ENCODE measurements at regions not wholly inside any gene's neighbourhood (a gene's known extent, or its start where the extent isn't known, plus 50 kb on each side); places are given as distances from the start of the nearest gene placed in this dataset.
"Not testable (repeated sequence)": the region's sequence is repeated elsewhere in the genome, so short reads cannot be mapped to it uniquely, and the experiment has no call there.

GRCh38 chr4:137370206-137370633 lies 162.1 kb downstream of the PCDH18 start:
- Histone ChIP-seq H3K4me1 (ENCODE audit: control insufficient read depth, insufficient read depth, low read length) (peaks cover 6% of the 10 kb centered on the region), H3K27ac (ENCODE audit: low read length) (no peak overlapping the region), H3K27me3 (ENCODE audit: control insufficient read depth in 1 of 2, insufficient read depth in 2 of 2, low read length in 2 of 2) (no peaks in the 10 kb centered on the region), H3K36me3 (ENCODE audit: control insufficient read depth in 2 of 2, insufficient read depth in 2 of 2, low read length in 2 of 2) (no peaks in the 10 kb centered on the region), H3K9me3 (ENCODE audit: control insufficient read depth in 2 of 2, low read length in 2 of 2) (no peaks in the 10 kb centered on the region), H3K4me3 (ENCODE audit: low read length in 2 of 2) (no peak overlapping the region), H3K9ac (ENCODE audit: low read length in 2 of 2) (no peak overlapping the region)

DNA sequence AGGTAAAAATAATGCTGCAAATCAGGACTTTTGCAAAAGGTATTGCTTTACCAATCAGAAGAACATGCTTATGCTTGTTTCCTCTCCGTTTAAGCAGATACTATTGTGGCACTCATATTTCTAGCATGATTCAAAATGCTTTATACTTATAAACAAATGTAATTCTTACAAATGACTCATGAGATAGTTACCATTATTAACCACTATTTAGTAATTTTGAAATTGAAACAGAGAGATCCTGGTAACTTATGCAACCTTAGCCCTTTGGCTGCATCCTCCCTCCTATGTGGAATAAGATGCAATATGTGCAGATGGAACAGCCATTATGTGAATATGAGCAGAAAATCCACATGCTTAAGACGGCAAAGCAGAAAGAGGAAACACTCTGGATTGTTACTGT lies 164.7 kb downstream of the PCDH18 start:
- no peak overlapping the region for H3K27ac ChIP-seq (ENCODE audit: low read length)
- H3K9ac ChIP-seq (ENCODE audit: low read length in 2 of 2): no peak overlapping the region
- no peaks in the 10 kb centered on the region for H3K9me3 ChIP-seq (ENCODE audit: control insufficient read depth in 2 of 2, low read length in 2 of 2)
- no peaks in the 10 kb centered on the region for H3K27me3 ChIP-seq (ENCODE audit: control insufficient read depth in 1 of 2, insufficient read depth in 2 of 2, low read length in 2 of 2)
- no peak overlapping the region for H3K4me3 ChIP-seq (ENCODE audit: low read length in 2 of 2)
- peaks cover 6% of the 10 kb centered on the region for H3K4me1 ChIP-seq (ENCODE audit: control insufficient read depth, insufficient read depth, low read length)
- no peaks in the 10 kb centered on the region for H3K36me3 ChIP-seq (ENCODE audit: control insufficient read depth in 2 of 2, insufficient read depth in 2 of 2, low read length in 2 of 2)

- no peaks in the 10 kb centered on the region for H3K27me3 ChIP-seq (ENCODE audit: control insufficient read depth in 1 of 2, insufficient read depth in 2 of 2, low read length in 2 of 2)
Measured at GRCh38 chr4:137363496-137363895, 168.8 kb downstream of the PCDH18 start.

DNA sequence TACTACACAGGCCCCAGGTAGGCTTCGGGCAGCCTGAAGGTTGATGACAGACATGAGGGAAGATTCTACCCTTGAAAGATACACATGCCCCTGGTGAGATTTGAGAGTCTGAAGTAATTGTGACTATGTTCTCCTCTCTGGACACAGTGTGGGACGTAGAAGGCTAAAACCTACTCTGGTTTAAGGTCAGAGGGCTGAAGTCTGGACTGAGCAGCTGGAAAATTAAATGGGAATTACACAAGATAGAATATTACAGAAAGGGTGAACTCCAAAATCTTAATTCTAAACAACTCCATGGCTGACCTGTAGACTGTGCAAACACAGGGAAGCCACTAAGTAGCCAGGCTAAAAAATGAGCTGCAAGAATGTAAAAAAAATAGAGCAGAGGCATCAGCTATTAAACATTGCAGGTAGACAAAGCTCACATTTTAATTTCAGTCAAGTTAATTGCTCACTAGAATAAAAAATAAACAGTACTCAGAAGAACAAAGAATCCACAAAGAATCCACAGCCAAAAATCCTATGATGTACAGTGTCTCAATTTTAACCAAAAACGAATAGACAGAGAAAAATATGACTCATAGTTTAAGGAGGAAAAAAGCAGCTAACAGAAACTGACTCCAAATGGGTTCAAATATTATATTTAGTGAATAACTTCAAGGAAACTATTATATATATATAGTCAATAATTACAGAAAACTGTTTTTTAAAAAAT lies 170.4 kb downstream of the PCDH18 start:
- no peaks in the 10 kb centered on the region for H3K9me3 ChIP-seq (ENCODE audit: control insufficient read depth in 2 of 2, low read length in 2 of 2)
- H3K4me3 ChIP-seq (ENCODE audit: low read length in 2 of 2): no peak overlapping the region
- no peak overlapping the region for H3K27ac ChIP-seq (ENCODE audit: low read length)
- no peaks in the 10 kb centered on the region for H3K36me3 ChIP-seq (ENCODE audit: control insufficient read depth in 2 of 2, insufficient read depth in 2 of 2, low read length in 2 of 2)
- no peak overlapping the region for H3K9ac ChIP-seq (ENCODE audit: low read length in 2 of 2)
- no peaks in the 10 kb centered on the region for H3K27me3 ChIP-seq (ENCODE audit: control insufficient read depth in 1 of 2, insufficient read depth in 2 of 2, low read length in 2 of 2)
- no peaks in the 10 kb centered on the region for H3K4me1 ChIP-seq (ENCODE audit: control insufficient read depth, insufficient read depth, low read length)

More at GRCh38 chr4:137363496-137363895, 168.8 kb downstream of the PCDH18 start:
- no peaks in the 10 kb centered on the region for H3K9me3 ChIP-seq (ENCODE audit: control insufficient read depth in 2 of 2, low read length in 2 of 2)
- H3K36me3 ChIP-seq (ENCODE audit: control insufficient read depth in 2 of 2, insufficient read depth in 2 of 2, low read length in 2 of 2): no peaks in the 10 kb centered on the region
- peaks cover 3% of the 10 kb centered on the region for H3K4me1 ChIP-seq (ENCODE audit: control insufficient read depth, insufficient read depth, low read length)
- no peak overlapping the region for H3K9ac ChIP-seq (ENCODE audit: low read length in 2 of 2)
- H3K4me3 ChIP-seq (ENCODE audit: low read length in 2 of 2): no peak overlapping the region
- H3K27ac ChIP-seq (ENCODE audit: low read length): no peak overlapping the region

DNA sequence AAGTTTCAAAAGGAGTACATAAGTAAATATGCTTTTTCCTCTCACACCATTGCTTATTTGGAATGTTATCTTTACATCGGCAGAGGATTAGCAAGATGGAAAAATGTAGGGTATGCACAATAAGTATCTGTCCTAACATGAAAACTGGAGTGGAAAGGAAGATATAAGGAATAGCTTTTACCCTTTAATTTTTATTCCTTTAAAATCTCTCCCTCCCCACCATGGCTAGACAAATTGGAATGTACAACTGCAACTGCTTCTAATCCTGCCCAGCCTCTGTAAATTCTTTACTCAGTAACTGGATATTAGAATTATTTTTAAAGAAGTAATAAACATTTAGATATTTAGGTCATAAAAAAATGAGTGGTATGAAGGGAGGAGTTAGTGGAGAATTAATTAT lies 171.5 kb downstream of the PCDH18 start:
- H3K4me3 ChIP-seq (ENCODE audit: low read length in 2 of 2): no peak overlapping the region
- H3K9me3 ChIP-seq (ENCODE audit: control insufficient read depth in 2 of 2, low read length in 2 of 2): no peaks in the 10 kb centered on the region
- no peaks in the 10 kb centered on the region for H3K36me3 ChIP-seq (ENCODE audit: control insufficient read depth in 2 of 2, insufficient read depth in 2 of 2, low read length in 2 of 2)
- H3K4me1 ChIP-seq (ENCODE audit: control insufficient read depth, insufficient read depth, low read length): no peaks in the 10 kb centered on the region
- H3K27me3 ChIP-seq (ENCODE audit: control insufficient read depth in 1 of 2, insufficient read depth in 2 of 2, low read length in 2 of 2): no peaks in the 10 kb centered on the region
- no peak overlapping the region for H3K9ac ChIP-seq (ENCODE audit: low read length in 2 of 2)
- no peak overlapping the region for H3K27ac ChIP-seq (ENCODE audit: low read length)

DNA sequence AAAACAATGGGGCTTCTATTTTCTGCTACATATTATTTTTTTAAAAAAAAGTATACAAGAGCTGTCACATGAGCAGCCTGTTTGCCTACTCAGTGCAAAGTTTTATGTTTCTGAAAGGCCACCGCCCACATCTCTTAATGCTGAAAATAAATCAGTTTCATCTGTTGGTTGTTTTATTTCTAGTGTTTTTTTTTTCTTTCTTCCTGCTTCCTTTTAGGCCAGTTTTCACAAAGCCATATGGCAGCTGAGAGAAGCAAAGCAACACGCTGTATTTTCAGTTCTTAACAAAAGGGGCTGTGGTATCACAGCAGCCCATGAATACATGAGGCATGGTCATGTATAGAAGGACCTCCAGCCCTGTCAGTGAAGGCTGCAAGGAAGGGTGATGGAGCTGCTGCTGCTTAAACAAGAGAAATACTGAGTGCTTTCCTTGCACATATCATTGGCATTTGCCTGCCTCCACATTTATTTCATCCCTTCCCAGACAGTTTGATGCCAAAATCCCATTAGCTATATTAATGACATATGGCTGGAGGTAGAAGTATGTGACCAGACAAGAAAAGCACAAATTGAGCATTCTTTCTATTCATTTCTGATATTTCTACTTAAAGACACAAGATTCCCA lies 172.5 kb downstream of the PCDH18 start:
- Histone ChIP-seq H3K4me3 (ENCODE audit: low read length in 2 of 2) (no peak overlapping the region), H3K27me3 (ENCODE audit: control insufficient read depth in 1 of 2, insufficient read depth in 2 of 2, low read length in 2 of 2) (no peaks in the 10 kb centered on the region), H3K27ac (ENCODE audit: low read length) (no peak overlapping the region), H3K36me3 (ENCODE audit: control insufficient read depth in 2 of 2, insufficient read depth in 2 of 2, low read length in 2 of 2) (no peaks in the 10 kb centered on the region), H3K9me3 (ENCODE audit: control insufficient read depth in 2 of 2, low read length in 2 of 2) (no peaks in the 10 kb centered on the region), H3K4me1 (ENCODE audit: control insufficient read depth, insufficient read depth, low read length) (no peaks in the 10 kb centered on the region), H3K9ac (ENCODE audit: low read length in 2 of 2) (no peak overlapping the region)

DNA sequence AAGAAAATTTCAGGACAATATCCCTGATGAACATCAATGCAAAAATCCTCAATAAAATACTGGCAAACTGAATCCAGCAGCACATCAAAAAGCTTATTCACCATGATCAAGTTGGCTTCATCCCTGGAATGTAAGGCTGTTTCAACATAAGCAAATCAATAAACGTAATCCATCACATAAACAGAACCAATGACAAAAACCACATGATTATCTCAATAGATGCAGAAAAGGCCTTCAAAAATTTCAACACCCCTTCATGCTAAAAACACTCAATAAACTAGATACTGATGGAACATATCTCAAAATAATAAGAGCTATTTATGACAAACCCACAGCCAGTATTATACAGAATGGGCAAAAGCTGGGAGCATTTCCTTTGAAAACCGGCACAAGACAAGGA lies 177.7 kb downstream of the PCDH18 start:
- H3K9me3 ChIP-seq (ENCODE audit: control insufficient read depth in 2 of 2, low read length in 2 of 2); H3K36me3 ChIP-seq (ENCODE audit: control insufficient read depth in 2 of 2, insufficient read depth in 2 of 2, low read length in 2 of 2); H3K4me1 ChIP-seq (ENCODE audit: control insufficient read depth, insufficient read depth, low read length); H3K27me3 ChIP-seq (ENCODE audit: control insufficient read depth in 1 of 2, insufficient read depth in 2 of 2, low read length in 2 of 2); H3K9ac ChIP-seq (ENCODE audit: low read length in 2 of 2); H3K4me3 ChIP-seq (ENCODE audit: low read length in 2 of 2); H3K27ac ChIP-seq (ENCODE audit: low read length): not testable (repeated sequence)

DNA sequence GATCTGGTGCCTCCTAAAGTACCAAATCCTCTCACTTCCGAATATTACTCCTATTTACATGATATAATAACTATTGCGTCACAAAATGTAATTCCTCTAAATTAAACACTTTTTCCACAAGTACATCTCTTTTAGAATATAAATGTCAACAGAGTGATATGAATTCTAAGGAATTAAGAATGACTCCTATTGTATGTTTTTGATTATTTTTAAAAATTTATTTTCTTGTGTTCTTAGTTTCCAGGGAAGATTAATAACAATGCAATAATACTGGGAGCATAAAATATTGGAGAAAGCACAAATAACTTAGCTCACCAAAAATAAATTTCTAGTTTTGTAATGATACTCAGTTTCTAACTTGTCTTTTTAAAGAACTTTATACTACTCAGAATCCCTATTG lies 184.9 kb downstream of the PCDH18 start:
- Histone ChIP-seq H3K9me3 (ENCODE audit: control insufficient read depth in 2 of 2, low read length in 2 of 2) (peaks cover 0 to 3% of the 10 kb centered on the region in 2 donors), H3K27me3 (ENCODE audit: control insufficient read depth in 1 of 2, insufficient read depth in 2 of 2, low read length in 2 of 2) (no peaks in the 10 kb centered on the region), H3K4me3 (ENCODE audit: low read length in 2 of 2) (no peak overlapping the region), H3K27ac (ENCODE audit: low read length) (no peak overlapping the region), H3K4me1 (ENCODE audit: control insufficient read depth, insufficient read depth, low read length) (no peaks in the 10 kb centered on the region), H3K36me3 (ENCODE audit: control insufficient read depth in 2 of 2, insufficient read depth in 2 of 2, low read length in 2 of 2) (no peaks in the 10 kb centered on the region), H3K9ac (ENCODE audit: low read length in 2 of 2) (no peak overlapping the region)

DNA sequence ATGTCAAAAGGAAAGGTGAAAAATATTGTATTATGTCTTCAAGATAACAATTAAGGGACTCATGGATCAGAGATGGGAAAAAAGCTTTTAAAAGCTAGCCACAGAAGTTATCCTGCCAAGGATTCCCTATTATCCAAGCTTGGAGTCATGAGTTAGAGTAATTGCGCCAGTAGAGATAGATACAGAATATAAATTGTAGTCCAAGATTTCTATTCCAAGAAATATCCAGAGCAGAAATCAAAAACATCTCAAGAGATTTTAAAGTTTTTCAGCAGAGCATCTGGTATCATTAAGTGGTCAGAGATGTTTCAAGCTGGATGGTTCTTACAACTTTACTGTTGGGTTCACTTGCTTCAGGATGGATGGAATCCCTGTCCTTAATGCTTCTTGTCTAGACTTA lies 186.7 kb downstream of the PCDH18 start:
- H3K4me1 ChIP-seq (ENCODE audit: control insufficient read depth, insufficient read depth, low read length): no peaks in the 10 kb centered on the region
- no peaks in the 10 kb centered on the region for H3K27me3 ChIP-seq (ENCODE audit: control insufficient read depth in 1 of 2, insufficient read depth in 2 of 2, low read length in 2 of 2)
- H3K36me3 ChIP-seq (ENCODE audit: control insufficient read depth in 2 of 2, insufficient read depth in 2 of 2, low read length in 2 of 2): no peaks in the 10 kb centered on the region
- no peak overlapping the region for H3K4me3 ChIP-seq (ENCODE audit: low read length in 2 of 2)
- H3K9ac ChIP-seq (ENCODE audit: low read length in 2 of 2): no peak overlapping the region
- no peak overlapping the region for H3K27ac ChIP-seq (ENCODE audit: low read length)
- H3K9me3 ChIP-seq (ENCODE audit: control insufficient read depth in 2 of 2, low read length in 2 of 2): no peaks in the 10 kb centered on the region

- H3K4me1 ChIP-seq (ENCODE audit: control insufficient read depth, insufficient read depth, low read length): no peaks in the 10 kb centered on the region
- no peaks in the 10 kb centered on the region for H3K36me3 ChIP-seq (ENCODE audit: control insufficient read depth in 2 of 2, insufficient read depth in 2 of 2, low read length in 2 of 2)
- H3K27me3 ChIP-seq (ENCODE audit: control insufficient read depth in 1 of 2, insufficient read depth in 2 of 2, low read length in 2 of 2): no peaks in the 10 kb centered on the region
- no peaks in the 10 kb centered on the region for H3K9me3 ChIP-seq (ENCODE audit: control insufficient read depth in 2 of 2, low read length in 2 of 2)
- H3K4me3 ChIP-seq (ENCODE audit: low read length in 2 of 2): no peak overlapping the region
- no peak overlapping the region for H3K9ac ChIP-seq (ENCODE audit: low read length in 2 of 2)
- H3K27ac ChIP-seq (ENCODE audit: low read length): no peak overlapping the region
Measured at GRCh38 chr4:137343221-137343620, 189.1 kb downstream of the PCDH18 start.

DNA sequence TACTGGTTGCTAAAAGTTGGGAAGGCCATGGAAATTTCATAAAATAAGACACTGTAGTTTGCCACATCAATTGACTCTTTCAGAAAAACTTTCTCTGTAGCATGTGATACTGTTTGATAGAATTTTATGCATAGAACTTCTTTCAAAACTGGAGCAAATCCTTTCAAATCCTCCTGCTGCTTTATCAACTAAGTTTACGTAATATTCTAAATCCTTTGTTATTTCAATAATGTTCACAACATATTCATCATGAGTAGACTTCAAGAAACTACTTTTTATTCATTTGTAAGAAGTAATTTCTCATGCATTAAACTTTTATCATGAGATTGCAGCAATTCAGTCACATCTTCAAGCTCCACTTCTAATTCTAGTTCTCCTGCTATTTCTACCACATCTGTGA lies 199.3 kb downstream of the PCDH18 start:
- Histone ChIP-seq H3K9ac (ENCODE audit: low read length in 2 of 2) (no peak overlapping the region), H3K9me3 (ENCODE audit: control insufficient read depth in 2 of 2, low read length in 2 of 2) (no peaks in the 10 kb centered on the region), H3K27me3 (ENCODE audit: control insufficient read depth in 1 of 2, insufficient read depth in 2 of 2, low read length in 2 of 2) (no peaks in the 10 kb centered on the region), H3K27ac (ENCODE audit: low read length) (no peak overlapping the region), H3K4me1 (ENCODE audit: control insufficient read depth, insufficient read depth, low read length) (no peaks in the 10 kb centered on the region), H3K36me3 (ENCODE audit: control insufficient read depth in 2 of 2, insufficient read depth in 2 of 2, low read length in 2 of 2) (no peaks in the 10 kb centered on the region), H3K4me3 (ENCODE audit: low read length in 2 of 2) (no peak overlapping the region)

Data from stomach smooth muscle (tissue), 2 donors.